ENCODE measurements at regions not wholly inside any gene's neighbourhood (a gene's known extent, or its start where the extent isn't known, plus 50 kb on each side); places are given as distances from the start of the nearest gene placed in this dataset.

GRCh38 chr5:130964231-130965202 is 200.5 kb downstream of the HINT1 start:
- FAIRE-seq (no peak), DNase-seq (no peak), ATAC-seq (no peak)
- intact Hi-C loops (cut with DNase I), result no loop called here
- Histone ChIP-seq H3K36me3 (no peaks in the 10 kb centered on the region), H3K27me3 (no peaks in the 10 kb centered on the region), H3K27ac (no peak overlapping the region), H3K4me1 (no peaks in the 10 kb centered on the region), H3K4me3 (no peak overlapping the region), H3K9me3 (no peaks in the 10 kb centered on the region)
- TF ChIP-seq CTCF (IDR thresholded peaks at IDR 0.05), result no peak
- 63 to 64% methylated on average over 3 of the region's 3 CpGs for WGBS, 2 donors

GRCh38 chr5:130963798-130964197 is 201.3 kb downstream of the HINT1 start:
- no peak overlapping the region for H3K4me3 ChIP-seq
- H3K4me1 ChIP-seq, result no peaks in the 10 kb centered on the region
- DNase-seq, result no peak
- intact Hi-C loops (cut with DNase I), result no loop called here
- ATAC-seq, result no peak
- no peak overlapping the region for H3K27ac ChIP-seq
- no peak for FAIRE-seq
- no peaks in the 10 kb centered on the region for H3K27me3 ChIP-seq
- no peak for TF ChIP-seq CTCF (IDR thresholded peaks at IDR 0.05)
- no peaks in the 10 kb centered on the region for H3K9me3 ChIP-seq
- no peaks in the 10 kb centered on the region for H3K36me3 ChIP-seq
- 83 to 96% methylated on average over 1 of the region's 1 CpG for WGBS, 2 donors

GRCh38 chr5:130957151-130957550 is 207.9 kb downstream of the HINT1 start:
- Histone ChIP-seq H3K4me1 (no peaks in the 10 kb centered on the region), H3K36me3 (no peaks in the 10 kb centered on the region), H3K9me3 (no peaks in the 10 kb centered on the region), H3K27ac (no peak overlapping the region), H3K4me3 (no peak overlapping the region), H3K27me3 (no peaks in the 10 kb centered on the region)
- WGBS, 2 donors, result 76 to 80% methylated on average over 1 of the region's 1 CpG
- no peak for FAIRE-seq
- ATAC-seq, result no peak
- intact Hi-C loops (cut with DNase I), result no loop called here
- DNase-seq, result no peak
- TF ChIP-seq CTCF (IDR thresholded peaks at IDR 0.05), result no peak

GRCh38 chr5:130955041-130955440 is 210.0 kb downstream of the HINT1 start:
- FAIRE-seq, result no peak
- H3K4me3 ChIP-seq, result no peak overlapping the region
- H3K4me1 ChIP-seq, result no peaks in the 10 kb centered on the region
- no peak for DNase-seq
- no peak for ATAC-seq
- H3K9me3 ChIP-seq, result no peaks in the 10 kb centered on the region
- intact Hi-C loops (cut with DNase I), result no loop called here
- no peaks in the 10 kb centered on the region for H3K27me3 ChIP-seq
- no peak overlapping the region for H3K27ac ChIP-seq
- H3K36me3 ChIP-seq, result no peaks in the 10 kb centered on the region
- no peak for TF ChIP-seq CTCF (IDR thresholded peaks at IDR 0.05)

GRCh38 chr5:130954336-130954735 is 210.7 kb downstream of the HINT1 start:
- no peak for TF ChIP-seq CTCF (IDR thresholded peaks at IDR 0.05)
- H3K9me3 ChIP-seq, result no peaks in the 10 kb centered on the region
- H3K4me1 ChIP-seq, result no peaks in the 10 kb centered on the region
- WGBS, 2 donors, result 42 to 59% methylated on average over 1 of the region's 1 CpG
- H3K27me3 ChIP-seq, result no peaks in the 10 kb centered on the region
- intact Hi-C loops (cut with DNase I), result no loop called here
- no peak for DNase-seq
- no peak overlapping the region for H3K27ac ChIP-seq
- H3K36me3 ChIP-seq, result no peaks in the 10 kb centered on the region
- FAIRE-seq, result no peak
- ATAC-seq, result no peak
- H3K4me3 ChIP-seq, result no peak overlapping the region

Data from pancreas (tissue), 10 donors.